ENCODE measurements at regions not wholly inside any gene's neighbourhood (a gene's known extent, or its start where the extent isn't known, plus 50 kb on each side); places are given as distances from the start of the nearest gene placed in this dataset.

GRCh38 chr10:128881086-128881485 lies 586.0 kb upstream of the MGMT start:
- no peaks in the 10 kb centered on the region for H3K9me3 ChIP-seq (ENCODE audit: low read length)
- H4K20me1 ChIP-seq (ENCODE audit: low read length) = no peaks in the 10 kb centered on the region
- H3K36me3 ChIP-seq (ENCODE audit: low read depth, low read length) = no peaks in the 10 kb centered on the region
- BruUV-seq (replicated peaks) = no TSS peak
- no peak overlapping the region for H3K27ac ChIP-seq (ENCODE audit: low read length)
- no peak overlapping the region for H3K4me2 ChIP-seq (ENCODE audit: low read length)
- no peak for ATAC-seq
- DNase-seq = no peak
- no peak overlapping the region for H3K4me3 ChIP-seq (ENCODE audit: low read length)
- H3K9me2 ChIP-seq (replicated peaks; ENCODE audit: low read length) = no peaks in the 10 kb centered on the region
- no peaks in the 10 kb centered on the region for H3K79me2 ChIP-seq (ENCODE audit: low read length)
- H2AFZ ChIP-seq (ENCODE audit: low read length) = no peak overlapping the region
- intact Hi-C loops (cut with micrococcal nuclease) = no loop called here
- H3K4me1 ChIP-seq (ENCODE audit: insufficient read depth, low read length) = no peaks in the 10 kb centered on the region
- no peaks in the 10 kb centered on the region for H3K27me3 ChIP-seq (ENCODE audit: low read length)
- H3K9ac ChIP-seq (ENCODE audit: low read length) = no peak overlapping the region
- TF ChIP-seq CTCF (conservative IDR thresholded peaks at IDR 0.05; ENCODE audit: low read depth, low read length) (no peak), EZH2phosphoT487 (IDR thresholded peaks at IDR 0.05; ENCODE audit: borderline replicate concordance, low read length) (no peak), EZH2 (IDR thresholded peaks at IDR 0.05; ENCODE audit: low read length, unreplicated experiment) (no peak)
- ChIA-PET POLR2A (ENCODE audit: unreplicated experiment) (no interaction called here), CTCF (no interaction called here)
- H3F3A ChIP-seq (ENCODE audit: low read length, unreplicated experiment) = no peaks in the 10 kb centered on the region

- no peaks in the 10 kb centered on the region for H3K79me2 ChIP-seq (ENCODE audit: low read length)
- no peaks in the 10 kb centered on the region for H4K20me1 ChIP-seq (ENCODE audit: low read length)
- no peaks in the 10 kb centered on the region for H3K9me2 ChIP-seq (replicated peaks; ENCODE audit: low read length)
- no peak overlapping the region for H3K27ac ChIP-seq (ENCODE audit: low read length)
- intact Hi-C loops (cut with micrococcal nuclease) = no loop called here
- TF ChIP-seq EZH2 (IDR thresholded peaks at IDR 0.05; ENCODE audit: low read length, unreplicated experiment) (no peak), CTCF (conservative IDR thresholded peaks at IDR 0.05; ENCODE audit: low read depth, low read length) (no peak), EZH2phosphoT487 (IDR thresholded peaks at IDR 0.05; ENCODE audit: borderline replicate concordance, low read length) (no peak)
- DNase-seq (no peak), ATAC-seq (no peak)
- no peak overlapping the region for H2AFZ ChIP-seq (ENCODE audit: low read length)
- no peaks in the 10 kb centered on the region for H3K27me3 ChIP-seq (ENCODE audit: low read length)
- no TSS peak for BruUV-seq (replicated peaks)
- H3K4me2 ChIP-seq (ENCODE audit: low read length) = no peak overlapping the region
- ChIA-PET POLR2A (ENCODE audit: unreplicated experiment) (no interaction called here), CTCF (no interaction called here)
- no peak overlapping the region for H3K4me3 ChIP-seq (ENCODE audit: low read length)
- H3K4me1 ChIP-seq (ENCODE audit: insufficient read depth, low read length) = no peaks in the 10 kb centered on the region
- H3K9ac ChIP-seq (ENCODE audit: low read length) = no peak overlapping the region
- H3K36me3 ChIP-seq (ENCODE audit: low read depth, low read length) = no peaks in the 10 kb centered on the region
- H3K9me3 ChIP-seq (ENCODE audit: low read length) = no peaks in the 10 kb centered on the region
- H3F3A ChIP-seq (ENCODE audit: low read length, unreplicated experiment) = no peaks in the 10 kb centered on the region
Observed at GRCh38 chr10:128883231-128884032, 583.6 kb upstream of the MGMT start.

- Histone ChIP-seq H3K4me3 (ENCODE audit: low read length) (no peak overlapping the region), H3K9me3 (ENCODE audit: low read length) (no peaks in the 10 kb centered on the region), H4K20me1 (ENCODE audit: low read length) (no peaks in the 10 kb centered on the region), H3F3A (ENCODE audit: low read length, unreplicated experiment) (no peaks in the 10 kb centered on the region), H3K4me1 (ENCODE audit: insufficient read depth, low read length) (no peaks in the 10 kb centered on the region), H2AFZ (ENCODE audit: low read length) (no peak overlapping the region), H3K4me2 (ENCODE audit: low read length) (no peak overlapping the region), H3K27me3 (ENCODE audit: low read length) (no peaks in the 10 kb centered on the region), H3K9ac (ENCODE audit: low read length) (no peak overlapping the region), H3K9me2 (replicated peaks; ENCODE audit: low read length) (no peaks in the 10 kb centered on the region), H3K27ac (ENCODE audit: low read length) (no peak overlapping the region), H3K36me3 (ENCODE audit: low read depth, low read length) (no peaks in the 10 kb centered on the region), H3K79me2 (ENCODE audit: low read length) (no peaks in the 10 kb centered on the region)
- ATAC-seq (no peak), DNase-seq (no peak)
- ChIA-PET CTCF (no interaction called here), POLR2A (ENCODE audit: unreplicated experiment) (no interaction called here)
- TF ChIP-seq CTCF (conservative IDR thresholded peaks at IDR 0.05; ENCODE audit: low read depth, low read length) (no peak), EZH2 (IDR thresholded peaks at IDR 0.05; ENCODE audit: low read length, unreplicated experiment) (no peak), EZH2phosphoT487 (IDR thresholded peaks at IDR 0.05; ENCODE audit: borderline replicate concordance, low read length) (no peak)
- BruUV-seq (replicated peaks) = no TSS peak
- intact Hi-C loops (cut with micrococcal nuclease) = no loop called here
Observed at GRCh38 chr10:128884033-128884425, 583.0 kb upstream of the MGMT start.

Data from PC-3 (cell line).